Omental fat pad (tissue), 3 donors: ENCODE measurements at regions not wholly inside any gene's neighbourhood (a gene's known extent, or its start where the extent isn't known, plus 50 kb on each side); places are given as distances from the start of the nearest gene placed in this dataset.
"Not testable (repeated sequence)": the region's sequence is repeated elsewhere in the genome, so short reads cannot be mapped to it uniquely, and the experiment has no call there.

Experiments used
- ATAC-seq: fragments of 150-250 bp; one replicate; pipeline ENCODE4 v1.9.1; 2016; ENCODE audit warnings: mild to moderate bottlenecking, moderate library complexity; ENCODE audit not compliant: low FRiP score
- DNase-seq: peaks from one replicate; pipeline ENCODE4 v3.0.0-alpha.2; 2019; ENCODE audit warnings: low spot score
- CTCF ChIP-seq, 3 donors: fragments of 450-650 bp; IDR thresholded peaks; one replicate each; pipeline ENCODE4 v1.5.1; 2016 to 2017; ENCODE audit warnings: antibody characterized with exemption in 3 of 3, mild to moderate bottlenecking in 3 of 3, moderate library complexity in 2 of 3

- no peak for ATAC-seq
- DNase-seq, result no peak
- no peak for TF ChIP-seq CTCF (IDR thresholded peaks at IDR 0.05)
Measured at GRCh38 chr4:117135634-117136354, 50.4 kb upstream of the TRAM1L1 start.

GRCh38 chr4:117137145-117137544 is 51.8 kb upstream of the TRAM1L1 start:
- ATAC-seq, result no peak
- no peak for TF ChIP-seq CTCF (IDR thresholded peaks at IDR 0.05)
- no peak for DNase-seq

GRCh38 chr4:117138732-117139131 is 53.4 kb upstream of the TRAM1L1 start:
- ATAC-seq, result not testable (repeated sequence)

GRCh38 chr4:117154251-117154650 is 68.9 kb upstream of the TRAM1L1 start:
- no peak for DNase-seq
- no peak for TF ChIP-seq CTCF (IDR thresholded peaks at IDR 0.05)
- no peak for ATAC-seq

More at GRCh38 chr4:117138732-117139131, 53.4 kb upstream of the TRAM1L1 start:
- not testable (repeated sequence) for DNase-seq

GRCh38 chr4:117156806-117157205 is 71.4 kb upstream of the TRAM1L1 start:
- TF ChIP-seq CTCF (IDR thresholded peaks at IDR 0.05), result no peak
- DNase-seq (no peak), ATAC-seq (no peak)

- ATAC-seq (no peak), DNase-seq (no peak)
- no peak for TF ChIP-seq CTCF (IDR thresholded peaks at IDR 0.05)
Measured at GRCh38 chr4:117157360-117157759, 72.0 kb upstream of the TRAM1L1 start.

GRCh38 chr4:117162976-117163375 is 77.6 kb upstream of the TRAM1L1 start:
- no peak for ATAC-seq
- no peak for TF ChIP-seq CTCF (IDR thresholded peaks at IDR 0.05)
- no peak for DNase-seq
